ENCODE measurements at regions not wholly inside any gene's neighbourhood (a gene's known extent, or its start where the extent isn't known, plus 50 kb on each side); places are given as distances from the start of the nearest gene placed in this dataset.

- no peak for DNase-seq
These were observed 62.5 kb upstream of the NRP1 start for GRCh38 chr10:33396938-33397337.

- no peak for DNase-seq
These were observed 61.8 kb upstream of the NRP1 start for GRCh38 chr10:33396279-33396678.

- no peak for DNase-seq
These were observed 60.7 kb upstream of the NRP1 start for GRCh38 chr10:33395201-33395600.

DNA sequence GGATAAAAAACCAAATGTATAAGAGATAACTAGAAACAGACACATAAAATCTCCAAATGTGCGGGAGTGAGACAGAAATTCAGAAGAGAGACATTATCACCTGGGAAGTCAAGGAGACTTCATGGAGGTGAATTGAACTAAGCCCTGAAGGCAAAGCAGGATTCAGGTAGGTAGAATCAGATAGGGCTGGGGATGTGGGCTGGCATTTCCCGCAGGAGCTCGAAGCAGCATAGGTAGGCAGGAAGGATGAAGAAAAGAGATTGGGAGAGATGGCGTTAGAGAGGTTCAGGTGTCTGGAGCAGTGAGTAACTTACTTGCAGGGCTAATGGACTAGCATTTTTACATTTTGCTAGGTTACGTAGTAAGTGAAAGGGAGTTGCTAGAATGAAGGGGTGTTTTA is 58.2 kb upstream of the NRP1 start:
- no peak for DNase-seq

DNA sequence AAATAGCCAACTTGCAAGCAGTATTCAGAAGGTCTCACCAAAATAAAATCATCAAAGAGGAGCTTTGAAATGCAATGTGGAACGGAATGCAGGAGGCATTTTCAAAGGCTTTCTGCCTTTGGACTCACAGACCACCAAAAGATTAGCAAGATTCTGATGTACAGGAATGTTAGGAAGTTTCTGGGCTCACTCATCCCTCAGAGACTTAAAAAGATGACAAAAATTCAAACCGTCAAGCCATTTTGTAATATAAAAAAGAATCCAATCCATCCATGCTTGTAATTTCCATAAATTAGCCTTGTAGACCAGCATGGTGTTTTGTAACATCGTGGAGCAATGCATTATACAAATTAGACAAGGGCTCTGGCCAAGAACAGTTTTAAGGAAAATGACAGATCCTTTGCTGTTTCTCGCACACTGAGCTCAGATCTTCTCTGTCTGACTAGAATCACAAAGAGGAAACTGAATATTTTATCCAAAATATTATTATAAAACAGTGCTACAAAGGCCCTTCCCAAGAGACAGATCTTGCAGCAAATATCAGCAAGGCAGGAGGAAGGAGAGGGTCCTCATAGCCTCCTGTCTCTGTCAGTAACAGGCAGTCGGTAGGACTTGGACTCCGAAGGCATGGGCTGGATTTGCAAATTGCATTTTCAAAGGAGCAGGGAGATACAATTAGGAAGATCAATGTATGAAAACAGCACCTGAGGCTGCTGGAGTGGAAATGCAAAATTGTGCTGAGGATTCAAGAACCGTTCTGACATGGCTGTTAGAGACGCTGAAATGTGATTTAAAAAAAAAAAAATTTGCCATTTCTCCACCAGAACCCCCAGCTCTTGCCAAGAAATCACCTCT is 57.4 kb upstream of the NRP1 start:
- DNase-seq, result no peak

GRCh38 chr10:33390046-33390445 is 55.6 kb upstream of the NRP1 start:
- DNase-seq, result no peak

DNA sequence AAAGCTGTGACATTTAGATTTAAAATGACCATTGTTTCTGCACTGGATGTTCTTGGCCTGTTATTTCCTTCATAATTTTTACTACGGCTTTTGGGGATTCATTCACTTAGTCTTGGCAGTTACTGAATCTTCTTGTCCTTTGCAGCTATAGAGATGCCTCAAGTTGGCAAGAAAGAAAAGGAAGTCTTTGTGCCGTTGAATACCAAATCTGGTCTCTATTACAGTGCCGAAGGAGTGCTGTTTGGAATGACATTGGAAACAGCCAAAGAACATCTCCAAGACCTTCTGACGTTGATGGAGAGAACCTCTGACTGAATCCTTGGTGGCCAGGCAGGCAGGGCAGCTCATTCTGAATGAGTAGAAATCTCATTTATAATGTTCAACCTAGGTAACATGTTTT is 54.3 kb upstream of the NRP1 start:
- no peak for DNase-seq

DNA sequence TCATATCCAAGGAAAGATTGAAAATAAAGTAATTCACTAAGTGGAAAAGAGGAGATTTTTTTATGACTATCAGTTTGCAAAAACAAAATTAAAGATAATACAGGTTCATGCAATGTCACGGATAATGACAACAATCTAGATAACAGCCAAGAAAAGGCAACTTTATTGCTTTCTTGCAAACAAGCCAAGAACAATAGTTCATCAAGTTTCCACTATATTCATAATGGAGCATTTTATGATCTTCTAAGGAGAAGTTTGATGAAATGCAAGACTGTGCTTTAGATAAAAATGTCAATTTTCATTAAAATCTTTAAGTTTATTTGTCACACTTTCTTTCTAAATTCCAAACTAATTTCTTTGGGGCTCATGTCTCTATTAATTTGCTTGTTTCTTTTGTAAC is 53.9 kb upstream of the NRP1 start:
- DNase-seq, result no peak

DNA sequence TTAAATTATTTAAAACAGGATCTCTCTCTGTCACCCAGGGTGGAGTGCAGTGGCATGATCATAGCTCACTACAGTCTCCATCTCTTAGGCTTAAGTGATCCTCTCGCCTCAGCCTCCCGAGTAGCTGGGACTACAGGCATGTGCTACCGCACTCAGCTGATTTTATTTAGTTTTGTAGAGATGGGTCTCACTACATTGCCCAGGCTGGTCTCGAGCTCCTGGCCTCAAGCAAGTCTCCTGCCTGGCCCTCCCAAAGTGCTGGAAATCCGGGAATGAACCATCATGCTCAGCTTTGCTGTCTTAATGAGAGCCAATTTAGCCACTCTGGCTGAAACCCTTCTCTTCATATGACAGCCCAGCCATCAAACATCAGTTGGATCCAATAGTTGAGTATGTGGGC is 53.3 kb upstream of the NRP1 start:
- no peak for DNase-seq

DNA sequence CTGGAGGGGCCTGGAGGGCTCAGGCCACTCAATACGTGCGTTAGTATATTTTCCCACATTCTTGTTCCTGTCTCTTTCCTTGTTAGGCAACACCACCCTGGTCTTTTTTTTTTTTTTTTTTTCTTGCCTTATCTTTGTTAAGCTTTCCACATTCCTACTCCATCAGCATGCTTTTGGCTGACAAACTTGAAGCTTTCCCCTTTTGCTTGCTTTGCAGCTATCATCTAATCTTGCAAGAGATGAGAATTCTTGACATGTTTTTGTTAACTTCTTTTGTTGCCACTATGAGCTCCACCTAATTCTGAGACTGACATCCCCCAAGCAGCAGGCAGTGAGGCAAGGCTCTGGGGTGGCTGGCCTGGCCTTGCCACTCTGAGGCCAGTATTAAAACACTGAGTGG is 52.5 kb upstream of the NRP1 start:
- DNase-seq, result no peak

GRCh38 chr10:33385686-33386085 is 51.2 kb upstream of the NRP1 start:
- no peak for DNase-seq

GRCh38 chr10:33385015-33385414 is 50.5 kb upstream of the NRP1 start:
- DNase-seq, result no peak
